SU-DHL-6 (cell line): ENCODE measurements at regions not wholly inside any gene's neighbourhood (a gene's known extent, or its start where the extent isn't known, plus 50 kb on each side); places are given as distances from the start of the nearest gene placed in this dataset.

Source experiments
- H2AFZ ChIP-seq: fragments of 200-600 bp; sonication (generic); 2 replicates; pipeline ENCODE4 v1.6.1; 2014; ENCODE audit warnings: low read depth, mild to moderate bottlenecking, moderate library complexity, mixed read lengths, antibody characterized with exemption, low read length; ENCODE audit not compliant: severe bottlenecking
- H3F3A ChIP-seq: fragments of 200-600 bp; shearing (Covaris generic); 2 replicates; pipeline ENCODE4 v1.6.0; 2016; ENCODE audit warnings: antibody characterized with exemption, mild to moderate bottlenecking; ENCODE audit not compliant: insufficient read depth
- H3K27ac ChIP-seq: fragments of 200-600 bp; sonication (generic); 2 replicates; pipeline ENCODE4 v1.5.1; 2016; ENCODE audit warnings: low read depth, mild to moderate bottlenecking, low read length, moderate library complexity, mixed read lengths
- H3K27me3 ChIP-seq: fragments of 200-600 bp; sonication (generic), shearing (Covaris generic); 2 replicates; pipeline ENCODE4 v1.6.0; 2014; ENCODE audit warnings: mild to moderate bottlenecking, low read length
- H3K36me3 ChIP-seq: fragments of 200-600 bp; sonication (generic); 2 replicates; pipeline ENCODE4 v1.6.1; 2014; ENCODE audit warnings: mild to moderate bottlenecking, low read length, mixed read lengths
- H3K4me2 ChIP-seq: fragments of 300-600, 200-600 bp; shearing (Covaris generic), sonication (generic); 2 replicates; pipeline ENCODE4 v1.6.0; 2014; ENCODE audit warnings: low read length, low read depth, mild to moderate bottlenecking; ENCODE audit not compliant: poor library complexity, severe bottlenecking
- H3K4me3 ChIP-seq: fragments of 200-600 bp; sonication (generic); 2 replicates; pipeline ENCODE4 v1.5.1; 2014; ENCODE audit warnings: antibody characterized with exemption, low read length, mild to moderate bottlenecking, mixed read lengths; ENCODE audit not compliant: insufficient read depth, poor library complexity, severe bottlenecking
- H3K79me2 ChIP-seq: fragments of 200-600 bp; sonication (generic); 2 replicates; pipeline ENCODE4 v1.6.1; 2014; ENCODE audit warnings: mild to moderate bottlenecking, low read length, moderate library complexity; ENCODE audit not compliant: insufficient read depth
- H3K9ac ChIP-seq: fragments of 200-600 bp; sonication (generic); 2 replicates; pipeline ENCODE4 v1.7.0; 2014; ENCODE audit warnings: mild to moderate bottlenecking, low read length
- H3K9me2 ChIP-seq: fragments of 200-600 bp; sonication (generic); replicated peaks from 2 replicates; pipeline ENCODE4 v1.6.1; 2014; ENCODE audit warnings: low read length; ENCODE audit not compliant: insufficient read depth
- H3K9me3 ChIP-seq: fragments of 200-600 bp; sonication (generic); 2 replicates; pipeline ENCODE4 v1.6.1; 2014; ENCODE audit warnings: low read length, mixed read lengths; ENCODE audit not compliant: insufficient read depth
- H4K20me1 ChIP-seq: fragments of 200-600 bp; sonication (generic); 2 replicates; pipeline ENCODE4 v1.6.1; 2014; ENCODE audit warnings: low read depth, mild to moderate bottlenecking, antibody characterized with exemption, low read length, moderate library complexity, mixed read lengths
- CTCF ChIP-seq: fragments of 200-600 bp; sonication (generic); IDR thresholded peaks from one replicate; pipeline ENCODE4 v1.5.1; 2017; ENCODE audit warnings: antibody characterized with exemption, mild to moderate bottlenecking, low read length, moderate library complexity; ENCODE audit not compliant: insufficient read depth, poor library complexity, severe bottlenecking
- EZH2phosphoT487 ChIP-seq: fragments of 200-600 bp; sonication (generic), shearing (Covaris generic); conservative IDR thresholded peaks from 2 replicates; pipeline ENCODE4 v1.6.1; 2018; ENCODE audit warnings: mild to moderate bottlenecking, antibody characterized with exemption, low read length, moderate library complexity, mixed read lengths

DNA sequence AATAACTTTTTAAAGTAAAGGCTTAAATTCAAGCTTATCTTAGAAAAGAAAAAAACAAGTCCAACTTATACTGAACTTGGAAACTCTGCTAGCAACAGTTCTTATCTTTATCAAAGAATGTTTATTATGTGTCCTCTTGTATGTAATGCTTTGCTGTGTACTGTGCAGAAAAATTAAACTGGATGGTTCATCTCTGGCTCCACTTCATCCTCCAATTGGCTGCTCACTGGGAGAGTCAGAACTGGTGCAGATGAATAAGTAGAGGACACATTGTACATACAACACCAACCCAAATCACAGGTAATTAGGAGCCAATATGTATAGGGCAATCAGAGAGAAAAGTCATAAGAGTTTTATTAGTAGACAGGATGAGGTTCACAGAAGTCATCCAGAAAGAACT, 123.6 kb upstream of the NAP1L1 start:
- no peaks in the 10 kb centered on the region for H3K9me3 ChIP-seq
- no peak overlapping the region for H3K27ac ChIP-seq
- H3K9me2 ChIP-seq = no peaks in the 10 kb centered on the region
- H3K9ac ChIP-seq = no peak overlapping the region
- no peak overlapping the region for H3K4me3 ChIP-seq
- no peaks in the 10 kb centered on the region for H3K36me3 ChIP-seq
- no peaks in the 10 kb centered on the region for H3K27me3 ChIP-seq
- H3K4me2 ChIP-seq = no peak overlapping the region
- TF ChIP-seq EZH2phosphoT487 (no peak), CTCF (no peak)
- no peaks in the 10 kb centered on the region for H3K79me2 ChIP-seq
- no peaks in the 10 kb centered on the region for H4K20me1 ChIP-seq
- H2AFZ ChIP-seq = no peak overlapping the region
- H3F3A ChIP-seq = no peaks in the 10 kb centered on the region

GRCh38 chr12:76206677-76207072, 122.2 kb upstream of the NAP1L1 start:
- H3K4me2 ChIP-seq = no peak overlapping the region
- H3K9me3 ChIP-seq = no peaks in the 10 kb centered on the region
- H3F3A ChIP-seq = no peaks in the 10 kb centered on the region
- no peaks in the 10 kb centered on the region for H3K27me3 ChIP-seq
- TF ChIP-seq EZH2phosphoT487 (no peak), CTCF (no peak)
- no peaks in the 10 kb centered on the region for H3K79me2 ChIP-seq
- no peak overlapping the region for H2AFZ ChIP-seq
- no peak overlapping the region for H3K9ac ChIP-seq
- H3K36me3 ChIP-seq = no peaks in the 10 kb centered on the region
- H3K9me2 ChIP-seq = no peaks in the 10 kb centered on the region
- H3K4me3 ChIP-seq = no peak overlapping the region
- no peaks in the 10 kb centered on the region for H4K20me1 ChIP-seq
- no peak overlapping the region for H3K27ac ChIP-seq

DNA sequence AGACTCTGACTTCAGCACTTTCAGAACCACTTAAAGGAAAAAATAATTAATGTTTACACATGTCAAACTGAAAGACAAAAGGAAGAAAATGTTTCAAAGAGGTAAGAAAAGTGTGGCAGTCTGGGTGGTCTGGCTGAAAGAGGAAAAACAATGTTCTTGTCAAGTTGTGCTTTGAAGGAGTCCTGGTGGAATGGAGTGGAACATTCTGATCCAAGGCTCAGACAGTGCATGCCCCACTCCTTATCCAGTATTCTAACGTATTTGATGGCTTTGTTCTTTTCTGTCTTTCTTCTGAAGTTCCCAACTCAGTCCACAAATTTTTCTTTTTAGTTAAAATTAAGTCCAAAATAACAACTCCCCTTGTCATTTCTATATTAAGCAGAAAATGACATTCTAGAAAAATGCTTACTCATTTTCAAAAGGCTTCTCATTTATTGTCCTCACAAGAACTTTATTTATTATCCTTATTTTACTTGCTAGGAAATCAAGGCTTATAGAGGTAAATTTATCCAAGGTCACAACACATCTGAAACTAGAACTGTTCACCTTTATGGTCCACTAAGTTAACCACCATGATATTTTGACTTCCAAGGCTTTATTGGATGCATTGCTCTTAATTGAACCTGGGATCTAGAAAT, 121.7 kb upstream of the NAP1L1 start:
- H3K27me3 ChIP-seq = no peaks in the 10 kb centered on the region
- no peak overlapping the region for H3K4me2 ChIP-seq
- H2AFZ ChIP-seq = no peak overlapping the region
- no peak overlapping the region for H3K27ac ChIP-seq
- H3F3A ChIP-seq = no peaks in the 10 kb centered on the region
- no peaks in the 10 kb centered on the region for H3K9me3 ChIP-seq
- H4K20me1 ChIP-seq = no peaks in the 10 kb centered on the region
- H3K9ac ChIP-seq = no peak overlapping the region
- H3K9me2 ChIP-seq = no peaks in the 10 kb centered on the region
- no peaks in the 10 kb centered on the region for H3K36me3 ChIP-seq
- no peak overlapping the region for H3K4me3 ChIP-seq
- H3K79me2 ChIP-seq = no peaks in the 10 kb centered on the region
- TF ChIP-seq EZH2phosphoT487 (no peak), CTCF (no peak)
